ENCODE measurements at regions not wholly inside any gene's neighbourhood (a gene's known extent, or its start where the extent isn't known, plus 50 kb on each side); places are given as distances from the start of the nearest gene placed in this dataset.
A peak's percentile ranks its signal among the peaks of the same experiment; 100 is the strongest.
"Not testable (repeated sequence)": the region's sequence is repeated elsewhere in the genome, so short reads cannot be mapped to it uniquely, and the experiment has no call there.

GRCh38 chr7:120138497-120138896 is 134.5 kb upstream of the KCND2 start:
- FAIRE-seq = no peak

DNA sequence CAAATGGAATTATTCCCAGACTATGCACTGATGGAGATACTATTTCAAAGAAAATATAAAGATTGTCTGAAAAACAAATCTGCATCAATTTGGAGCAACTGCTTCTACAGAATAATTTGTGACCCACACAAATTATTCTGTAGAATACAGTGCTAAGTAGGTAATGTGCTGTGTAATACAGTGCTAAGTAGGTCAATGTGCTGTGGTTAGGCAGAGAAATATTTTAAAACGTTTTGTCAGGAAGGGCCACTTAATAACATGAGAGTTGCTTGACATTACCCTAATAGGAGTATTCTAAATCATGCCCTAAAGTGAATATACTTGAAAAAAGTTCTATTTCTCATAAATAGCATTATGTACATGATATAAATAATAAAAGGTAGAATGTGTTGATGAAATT is 116.5 kb upstream of the KCND2 start:
- FAIRE-seq = no peak

DNA sequence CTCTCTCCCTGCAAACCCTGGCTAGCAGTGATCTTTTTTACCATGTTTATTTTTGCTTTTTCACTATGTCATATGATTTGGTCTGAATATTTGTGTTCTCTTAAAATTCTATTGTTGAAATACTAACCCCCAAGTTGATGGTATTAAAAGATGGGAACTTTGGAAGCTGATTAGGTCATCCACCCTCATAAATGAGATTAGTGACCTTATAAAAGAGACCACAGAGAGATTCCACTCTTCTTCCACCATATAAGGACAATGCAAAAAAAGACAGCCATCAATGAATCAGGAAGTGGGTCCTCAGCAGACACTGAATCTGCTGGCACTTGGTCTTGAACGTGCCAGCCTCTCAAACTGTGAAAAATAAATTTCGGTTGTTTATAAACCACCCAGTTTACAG is 112.8 kb upstream of the KCND2 start:
- no peak for FAIRE-seq

- FAIRE-seq = no peak
Observed at GRCh38 chr7:120163449-120163848, 109.5 kb upstream of the KCND2 start.

GRCh38 chr7:120165227-120165626 is 107.7 kb upstream of the KCND2 start:
- FAIRE-seq = no peak

DNA sequence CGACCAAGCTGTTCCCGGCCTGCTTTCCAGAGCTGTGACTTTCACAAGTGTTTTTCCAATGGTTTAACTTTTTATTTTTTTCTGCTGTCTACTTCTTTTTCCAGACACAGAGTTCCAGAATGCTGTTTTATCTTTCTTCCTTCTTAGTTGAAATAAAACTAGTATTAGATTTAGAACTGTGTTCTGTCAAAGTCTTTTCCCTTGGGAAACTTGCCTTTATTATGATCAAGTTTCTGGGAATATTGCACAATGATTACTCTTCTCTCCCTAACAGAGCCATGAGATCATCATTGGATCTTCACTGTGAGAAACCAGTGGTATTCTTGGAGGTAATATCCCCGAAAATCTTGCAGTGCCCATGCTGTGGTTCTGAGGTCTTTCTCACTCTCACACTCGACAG is 104.9 kb upstream of the KCND2 start:
- no peak for FAIRE-seq

DNA sequence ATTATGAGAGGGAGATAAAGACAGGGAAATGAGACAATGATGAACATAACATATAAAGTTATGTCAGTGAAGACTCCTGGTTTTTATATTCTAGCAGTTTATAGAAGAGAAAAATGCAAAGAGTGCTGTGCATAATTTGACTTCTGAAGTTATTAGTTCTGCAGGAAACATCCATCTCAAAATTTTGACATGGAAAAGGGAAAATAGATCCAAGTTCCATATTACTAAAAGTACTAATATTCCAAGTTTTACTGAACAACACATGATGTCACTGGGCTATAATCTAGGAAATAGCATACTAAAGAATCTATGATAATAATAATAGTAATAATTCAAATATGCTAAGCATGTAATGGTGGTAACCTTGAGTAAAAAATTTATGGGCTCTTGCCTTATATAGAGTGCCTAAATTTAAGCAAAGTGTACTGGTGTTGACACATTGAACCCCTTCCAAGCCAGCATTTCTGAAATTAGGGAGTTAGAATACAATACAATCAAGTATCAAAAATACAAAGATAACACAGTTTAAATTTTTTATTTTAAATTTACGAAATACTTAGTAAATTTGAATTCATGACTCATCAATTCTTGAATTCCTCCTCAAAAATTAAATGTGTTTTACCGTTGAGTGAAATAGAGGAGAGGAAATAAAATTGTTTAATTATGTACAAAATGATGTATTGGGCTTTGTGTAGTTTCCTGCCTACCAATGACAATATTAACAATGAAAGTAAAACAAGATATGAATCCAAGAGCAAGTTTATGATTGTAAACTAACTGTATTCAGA is 102.8 kb upstream of the KCND2 start:
- peak; percentile 34 for FAIRE-seq

- FAIRE-seq = no peak
Observed at GRCh38 chr7:120170834-120171233, 102.1 kb upstream of the KCND2 start.

DNA sequence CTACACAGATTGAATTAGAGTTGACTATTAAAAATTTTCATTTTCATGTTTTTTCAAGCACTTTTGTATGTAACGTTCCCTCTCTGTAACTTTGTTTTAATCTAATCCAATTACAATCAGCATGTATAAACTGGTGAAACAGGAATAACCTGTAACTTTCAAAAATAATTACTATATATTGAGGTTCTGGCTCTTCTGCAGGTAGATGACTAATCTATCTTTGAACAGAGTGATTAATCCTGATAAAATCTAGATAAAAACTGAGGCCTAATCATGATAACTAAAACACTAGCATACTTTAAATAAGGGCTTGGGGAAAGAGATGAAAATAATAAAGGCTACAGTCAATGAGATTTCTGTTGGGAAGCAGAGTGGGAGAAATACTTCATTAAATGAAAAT is 101.6 kb upstream of the KCND2 start:
- no peak for FAIRE-seq

DNA sequence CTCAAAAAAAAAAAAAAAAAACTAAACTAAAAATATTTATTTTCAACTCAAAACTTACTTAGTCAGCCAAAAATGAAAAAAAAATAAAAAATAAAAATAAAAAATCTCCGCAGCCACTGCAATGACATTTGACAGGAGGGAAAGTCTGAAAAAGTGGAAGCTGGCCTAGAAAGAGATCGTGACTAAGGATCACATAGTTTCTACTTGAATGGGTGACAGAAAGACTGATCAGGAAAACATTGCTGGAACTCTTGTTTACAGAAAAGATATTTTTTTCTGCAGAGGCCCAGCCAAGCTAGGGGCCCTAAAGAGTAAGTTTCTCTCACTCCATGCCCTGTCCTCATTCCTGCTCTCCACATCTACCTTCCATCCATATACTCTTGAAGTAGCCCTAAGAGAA is 92.8 kb upstream of the KCND2 start:
- no peak for FAIRE-seq

- FAIRE-seq = no peak
Observed at GRCh38 chr7:120181499-120181898, 91.5 kb upstream of the KCND2 start.

GRCh38 chr7:120184866-120185265 is 88.1 kb upstream of the KCND2 start:
- FAIRE-seq = no peak

- FAIRE-seq = no peak
Observed at GRCh38 chr7:120185940-120186682, 86.9 kb upstream of the KCND2 start.

DNA sequence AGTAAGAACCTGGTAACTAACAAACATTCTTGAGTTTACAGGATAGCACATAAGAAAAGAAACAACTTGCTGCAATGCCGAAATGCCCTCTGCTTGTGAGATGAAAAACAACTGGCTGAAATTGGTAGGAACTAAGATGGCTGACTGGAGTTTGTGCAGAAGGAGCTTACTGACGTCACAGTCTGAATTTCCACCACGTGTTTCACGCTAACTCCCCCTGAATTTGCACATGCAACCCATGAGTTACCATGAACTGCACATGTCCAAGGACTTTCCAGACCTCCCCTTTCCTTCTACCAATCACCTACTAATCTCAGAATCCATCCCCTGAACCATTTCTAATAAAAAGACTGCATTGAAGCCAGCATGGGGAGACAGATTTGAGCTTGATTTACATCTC is 86.3 kb upstream of the KCND2 start:
- no peak for FAIRE-seq

- FAIRE-seq = peak; percentile 59
Observed at GRCh38 chr7:120189623-120190022, 83.4 kb upstream of the KCND2 start.

DNA sequence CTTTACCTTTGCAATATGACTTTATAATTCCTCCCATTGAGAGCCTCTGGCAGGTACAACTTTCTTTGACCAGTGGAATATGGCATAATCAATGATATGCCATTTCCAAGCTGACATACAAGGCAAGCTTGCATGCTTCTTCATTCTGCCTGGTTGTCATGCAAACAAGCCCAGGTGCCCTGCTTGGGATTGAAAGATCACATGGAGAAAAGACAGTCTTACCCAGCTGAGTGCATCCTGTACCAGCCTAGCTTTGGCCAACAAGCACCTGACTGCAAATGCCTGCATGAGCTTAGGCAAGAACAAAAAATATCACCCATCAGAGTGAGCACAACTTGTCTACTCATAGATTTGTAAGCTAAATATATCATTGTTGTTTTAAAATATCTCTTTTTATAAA is 82.9 kb upstream of the KCND2 start:
- FAIRE-seq = no peak

- no peak for FAIRE-seq
Observed at GRCh38 chr7:120190566-120190965, 82.4 kb upstream of the KCND2 start.

DNA sequence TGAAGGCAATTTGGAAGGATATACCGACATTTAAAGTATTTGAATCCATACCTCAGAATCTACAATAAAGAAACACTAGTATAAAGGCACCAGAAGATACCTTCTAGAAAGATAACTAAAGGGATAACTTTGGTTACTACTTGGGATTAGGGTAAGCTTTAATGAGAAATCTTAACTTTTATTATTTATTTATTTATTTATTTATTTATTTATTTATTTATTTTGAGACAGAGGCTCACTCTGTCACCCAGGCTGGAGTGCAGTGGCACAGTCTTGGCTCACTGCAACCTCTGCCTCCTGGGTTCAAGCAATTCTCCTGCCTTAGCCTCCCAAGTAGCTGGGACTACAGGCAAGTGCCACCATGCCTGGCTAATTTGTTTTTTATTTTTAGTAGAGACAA is 81.6 kb upstream of the KCND2 start:
- not testable (repeated sequence) for FAIRE-seq

GRCh38 chr7:120201290-120201689 is 71.7 kb upstream of the KCND2 start:
- FAIRE-seq = no peak

DNA sequence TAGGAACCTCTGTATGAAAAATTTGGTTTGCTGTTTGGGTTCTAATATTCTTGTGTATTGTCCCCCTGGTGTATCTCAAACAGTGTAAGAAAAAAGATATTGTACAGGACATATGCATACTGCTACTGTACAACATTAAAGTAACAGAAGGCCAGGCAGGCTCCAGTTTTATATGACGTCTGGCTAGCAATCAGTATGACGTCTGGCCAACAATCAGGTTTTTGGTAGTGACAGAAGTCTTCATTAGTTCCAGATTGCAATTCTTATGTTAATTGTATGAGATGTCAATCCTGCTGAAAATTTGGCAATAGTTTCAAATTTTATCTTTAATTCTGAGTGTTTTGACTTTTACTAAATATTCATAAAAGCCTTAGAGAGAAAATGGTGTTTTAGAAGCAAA is 67.9 kb upstream of the KCND2 start:
- FAIRE-seq = no peak

- no peak for FAIRE-seq
Observed at GRCh38 chr7:120207037-120207436, 65.9 kb upstream of the KCND2 start.

GRCh38 chr7:120215654-120216053 is 57.3 kb upstream of the KCND2 start:
- FAIRE-seq = no peak

DNA sequence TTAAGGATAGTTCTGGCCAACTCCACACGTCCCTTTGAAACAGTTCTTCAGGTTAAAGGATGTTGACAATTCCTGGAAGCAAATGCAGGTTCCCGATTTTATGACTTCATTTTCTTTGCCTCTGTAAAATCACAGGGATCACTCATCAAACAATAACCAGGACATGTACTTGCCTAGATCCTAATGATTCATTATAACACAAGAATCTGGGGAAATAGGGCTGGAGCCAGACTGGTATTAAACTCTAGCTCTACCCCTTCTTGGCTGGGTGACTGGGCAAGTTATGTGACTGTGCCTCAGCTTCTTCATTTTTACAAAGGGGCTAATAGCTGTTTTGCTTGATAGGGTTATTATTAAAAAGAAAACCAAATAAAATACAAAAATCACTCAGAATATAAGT is 56.0 kb upstream of the KCND2 start:
- no peak for FAIRE-seq

GRCh38 chr7:120218712-120219111 is 54.3 kb upstream of the KCND2 start:
- FAIRE-seq = no peak

DNA sequence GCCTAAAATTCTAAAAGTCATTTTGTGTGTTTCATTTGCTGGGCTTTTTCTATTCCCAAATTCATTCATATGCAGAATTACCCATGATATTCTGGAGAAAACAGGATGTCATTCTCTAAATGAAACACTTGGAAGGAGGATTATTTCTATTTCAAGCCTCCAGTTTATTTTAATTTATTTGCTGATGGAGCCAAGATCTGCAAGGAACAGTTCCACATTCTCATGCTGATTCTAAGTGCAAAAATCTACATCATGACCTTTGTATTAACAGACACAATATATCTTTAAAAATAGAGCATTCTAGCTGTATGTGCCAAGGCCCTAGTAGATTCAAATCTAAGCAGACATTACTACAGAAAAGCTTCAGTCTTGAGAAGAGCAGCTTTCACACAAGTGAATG is 51.3 kb upstream of the KCND2 start:
- FAIRE-seq = no peak
